Panc1 (cell line): ENCODE measurements at regions not wholly inside any gene's neighbourhood (a gene's known extent, or its start where the extent isn't known, plus 50 kb on each side); places are given as distances from the start of the nearest gene placed in this dataset.

Experiments used
- ATAC-seq: fragments of 200-7000 bp; cut with Tn5 transposase; 2 replicates; pipeline ENCODE4 v1.9.1; 2020; ENCODE audit warnings: mild to moderate bottlenecking, moderate library complexity
- BruUV-seq: library from RNA; stranded (reverse); fragments of 400-500 nt; replicated peaks from 2 replicates; lab custom pipeline; 2021; lab: Mats Ljungman, UMichigan
- CTCF ChIA-PET: fragments of 300-600 bp; sonication (Branson Sonifier 250); formaldehyde crosslinking; loops from one replicate; lab custom pipeline; 2022; ENCODE audit warnings: antibody characterized with exemption; lab: Charles Lee
- POLR2A ChIA-PET: fragments of 300-600 bp; sonication (Branson Sonifier 250); formaldehyde crosslinking; loops from one replicate; lab custom pipeline; 2022; ENCODE audit warnings: antibody characterized with exemption; lab: Charles Lee
- DNase-seq: peaks from one replicate; pipeline ENCODE4 v3.0.0-alpha.2; 2010; ENCODE audit warnings: low read depth, low spot score
- H3K27ac ChIP-seq: 2 replicates; pipeline ENCODE4 v1.5.1; 2011; ENCODE audit warnings: mild to moderate bottlenecking, low read length, inconsistent platforms
- H3K27me3 ChIP-seq: fragments of 200-500 bp; sonication (Bioruptor generic); 2 replicates; pipeline ENCODE4 v1.6.0; 2014; ENCODE audit warnings: low read length, inconsistent platforms; ENCODE audit not compliant: control insufficient read depth, insufficient read depth
- H3K36me3 ChIP-seq: fragments of 200-500 bp; sonication (Bioruptor generic); 2 replicates; pipeline ENCODE4 v1.5.1; 2014; ENCODE audit warnings: inconsistent platforms, mild to moderate bottlenecking, low read length, moderate library complexity; ENCODE audit not compliant: control insufficient read depth, insufficient read depth
- H3K4me1 ChIP-seq: 2 replicates; pipeline ENCODE4 v1.5.1; 2011; ENCODE audit warnings: inconsistent platforms, mild to moderate bottlenecking, low read length, moderate library complexity; ENCODE audit not compliant: control insufficient read depth, insufficient read depth
- H3K4me3 ChIP-seq, 2 experiments: 2 replicates each; pipeline ENCODE4 v1.5.1; 2011 to 2012; ENCODE audit warnings: low read depth in 2 of 2, low read length in 2 of 2, mild to moderate bottlenecking in 2 of 2, inconsistent platforms in 1 of 2, moderate library complexity in 1 of 2
- H3K9me3 ChIP-seq: fragments of 200-500 bp; sonication (Bioruptor generic); 2 replicates; pipeline ENCODE4 v1.5.1; 2014; ENCODE audit warnings: low read depth, mild to moderate bottlenecking, inconsistent platforms, low read length, moderate library complexity; ENCODE audit not compliant: control insufficient read depth, insufficient read depth
- POLR2AphosphoS5 ChIP-seq: IDR thresholded peaks from 2 replicates; pipeline ENCODE4 v1.6.1; 2012; ENCODE audit warnings: mild to moderate bottlenecking, low read depth, low read length, moderate library complexity
- REST ChIP-seq, 2 experiments: IDR thresholded peaks; 2 replicates each; pipeline ENCODE4 v1.6.1; 2011 to 2012; ENCODE audit warnings: low read depth in 2 of 2, control low read depth in 1 of 2, low read length in 1 of 2, mild to moderate bottlenecking in 1 of 2, moderate library complexity in 1 of 2; ENCODE audit not compliant: insufficient read depth in 1 of 2
- SIN3A ChIP-seq: IDR thresholded peaks from 2 replicates; pipeline ENCODE4 v1.6.1; 2012; ENCODE audit warnings: low read depth, mild to moderate bottlenecking, low read length, moderate library complexity, borderline replicate concordance; ENCODE audit not compliant: insufficient read depth
- TCF7L2 ChIP-seq: IDR thresholded peaks from 2 replicates; pipeline ENCODE4 v1.6.1; 2011; ENCODE audit warnings: mild to moderate bottlenecking, low read depth, low read length, inconsistent platforms
- in situ Hi-C: cut with HindIII; loops from 2 replicates; pipeline ENCODE4 v1.10.0; 2016; ENCODE audit warnings: low sequenced_read_pairs, low pct_unique_long_range_greater_than_20kb
- intact Hi-C: fragments of 100-400 bp; cut with micrococcal nuclease; formaldehyde crosslinking; loops from one replicate; pipeline ENCODE4 v1.10.0; 2022; ENCODE audit not compliant: unreplicated experiment
- TF ChIP-seq, protein P1 (sequence below): fragments of 450-650 bp; IDR thresholded peaks from 2 replicates; pipeline ENCODE4 v1.5.1; 2017; ENCODE audit warnings: mild to moderate bottlenecking

GRCh38 chr15:70210076-70210475 lies 112.4 kb upstream of the TLE3 start:
- CTCF ChIA-PET: no interaction called here
- H3K27ac ChIP-seq: no peak overlapping the region
- ATAC-seq: no peak
- TF ChIP-seq TCF7L2: no peak
- TF ChIP-seq POLR2AphosphoS5: no peak
- TF ChIP-seq REST (IDR thresholded peaks at IDR 0.05; ENCODE audit: insufficient read depth in 1 of 2, low read depth in 2 of 2, low read length in 1 of 2): no peak
- no peak for TF ChIP-seq SIN3A
- TF ChIP-seq, protein P1, sequence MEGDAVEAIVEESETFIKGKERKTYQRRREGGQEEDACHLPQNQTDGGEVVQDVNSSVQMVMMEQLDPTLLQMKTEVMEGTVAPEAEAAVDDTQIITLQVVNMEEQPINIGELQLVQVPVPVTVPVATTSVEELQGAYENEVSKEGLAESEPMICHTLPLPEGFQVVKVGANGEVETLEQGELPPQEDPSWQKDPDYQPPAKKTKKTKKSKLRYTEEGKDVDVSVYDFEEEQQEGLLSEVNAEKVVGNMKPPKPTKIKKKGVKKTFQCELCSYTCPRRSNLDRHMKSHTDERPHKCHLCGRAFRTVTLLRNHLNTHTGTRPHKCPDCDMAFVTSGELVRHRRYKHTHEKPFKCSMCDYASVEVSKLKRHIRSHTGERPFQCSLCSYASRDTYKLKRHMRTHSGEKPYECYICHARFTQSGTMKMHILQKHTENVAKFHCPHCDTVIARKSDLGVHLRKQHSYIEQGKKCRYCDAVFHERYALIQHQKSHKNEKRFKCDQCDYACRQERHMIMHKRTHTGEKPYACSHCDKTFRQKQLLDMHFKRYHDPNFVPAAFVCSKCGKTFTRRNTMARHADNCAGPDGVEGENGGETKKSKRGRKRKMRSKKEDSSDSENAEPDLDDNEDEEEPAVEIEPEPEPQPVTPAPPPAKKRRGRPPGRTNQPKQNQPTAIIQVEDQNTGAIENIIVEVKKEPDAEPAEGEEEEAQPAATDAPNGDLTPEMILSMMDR: no peak
- in situ Hi-C loops: no loop called here
- H3K4me3 ChIP-seq: no peak overlapping the region
- H3K4me1 ChIP-seq: no peaks in the 10 kb centered on the region
- no peaks in the 10 kb centered on the region for H3K9me3 ChIP-seq
- no peaks in the 10 kb centered on the region for H3K36me3 ChIP-seq
- DNase-seq: no peak
- intact Hi-C loops: no loop called here
- no peaks in the 10 kb centered on the region for H3K27me3 ChIP-seq
- BruUV-seq: no TSS peak
- POLR2A ChIA-PET: no interaction called here

GRCh38 chr15:70209499-70209898 lies 111.8 kb upstream of the TLE3 start:
- BruUV-seq: no TSS peak
- Histone ChIP-seq H3K4me1 (no peaks in the 10 kb centered on the region), H3K27me3 (no peaks in the 10 kb centered on the region), H3K9me3 (no peaks in the 10 kb centered on the region), H3K36me3 (no peaks in the 10 kb centered on the region), H3K4me3 (no peak overlapping the region), H3K27ac (no peak overlapping the region)
- no peak for ATAC-seq
- TF ChIP-seq, protein P1: no peak
- TF ChIP-seq REST (IDR thresholded peaks at IDR 0.05; ENCODE audit: insufficient read depth in 1 of 2, low read depth in 2 of 2, low read length in 1 of 2) (no peak), SIN3A (no peak), POLR2AphosphoS5 (no peak), TCF7L2 (no peak)
- in situ Hi-C loops (no loop called here), intact Hi-C loops (no loop called here)
- ChIA-PET CTCF (interaction anchor here (0.6 kb wide), 1 partner anchor 332 kb away, joined by 3 read pairs; no protein-coding TSS in a partner anchor), POLR2A (no interaction called here)
- no peak for DNase-seq
